GM12878 (cell line): ENCODE measurements at regions not wholly inside any gene's neighbourhood (a gene's known extent, or its start where the extent isn't known, plus 50 kb on each side); places are given as distances from the start of the nearest gene placed in this dataset.
"Not testable (repeated sequence)": the region's sequence is repeated elsewhere in the genome, so short reads cannot be mapped to it uniquely, and the experiment has no call there.

Experiments used
- ATAC-seq: fragments of 200-7000 bp; cut with Tn5 transposase; 3 replicates; pipeline ENCODE4 v1.9.1; 2020; ENCODE audit warnings: mild to moderate bottlenecking, moderate library complexity
- BruUV-seq: library from RNA; stranded (reverse); fragments of 400-500 nt; replicated peaks from 2 replicates; lab custom pipeline; 2021; lab: Mats Ljungman, UMichigan
- CTCF ChIA-PET: fragments of 300-600 bp; sonication (Branson Sonifier 250); formaldehyde crosslinking; extraction: SDS; loops from one replicate; lab custom pipeline; 2021; ENCODE audit warnings: inconsistent platforms; lab: Yijun Ruan, JAX
- POLR2A ChIA-PET: fragments of 350-600 bp; formaldehyde crosslinking; extraction: SDS; loops from one replicate; lab custom pipeline; 2021; ENCODE audit warnings: inconsistent platforms; lab: Charles Lee
- RAD21 ChIA-PET: fragments of 300-600 bp; sonication (Branson Sonifier 250); formaldehyde crosslinking; loops from one replicate; lab custom pipeline; 2023; ENCODE audit warnings: antibody characterized with exemption; ENCODE audit not compliant: unreplicated experiment; lab: Charles Lee
- SMC1A ChIA-PET: fragments of 300-600 bp; sonication (Branson Sonifier 250); formaldehyde crosslinking; loops from one replicate; lab custom pipeline; 2023; ENCODE audit not compliant: unreplicated experiment, uncharacterized antibody; lab: Charles Lee
- DNase-seq: peaks from one replicate; pipeline ENCODE4 v3.0.0-alpha.2; 2011; ENCODE audit warnings: low read depth, low spot score
- FAIRE-seq: peaks from 3 replicates; lab custom pipeline; 2011; peaks lifted over from hg19 to GRCh38; lab: Jason Lieb, UNC
- H2AFZ ChIP-seq: 2 replicates; pipeline ENCODE4 v1.6.0; 2011; ENCODE audit warnings: low read depth, low read length, control low read depth; ENCODE audit not compliant: control insufficient read depth
- H3K27ac ChIP-seq: 2 replicates; pipeline ENCODE4 v1.5.1; 2011; ENCODE audit warnings: control low read depth; ENCODE audit not compliant: control insufficient read depth, insufficient read depth
- H3K27me3 ChIP-seq, 2 experiments: replicated peaks in 1 of 2; 2 replicates each; pipeline versions ENCODE4 v1.6.0 to v1.6.1; 2011; ENCODE audit warnings: low read length in 1 of 2; ENCODE audit not compliant: control insufficient read depth in 2 of 2, insufficient read depth in 2 of 2
- H3K36me3 ChIP-seq, 2 experiments: 2 replicates each; pipeline ENCODE4 v1.5.1; 2011; ENCODE audit warnings: low read length in 1 of 2; ENCODE audit not compliant: control insufficient read depth in 2 of 2, insufficient read depth in 2 of 2
- H3K4me1 ChIP-seq: 2 replicates; pipeline ENCODE4 v1.6.1; 2011; ENCODE audit warnings: mild to moderate bottlenecking, low read length, moderate library complexity, mixed read lengths; ENCODE audit not compliant: control insufficient read depth, insufficient read depth
- H3K4me2 ChIP-seq: 2 replicates; pipeline ENCODE4 v1.6.0; 2011; ENCODE audit warnings: control low read depth; ENCODE audit not compliant: control insufficient read depth, insufficient read depth
- H3K4me3 ChIP-seq: fragments of 200-600 bp; sonication (generic); 2 replicates; pipeline ENCODE4 v1.5.1; 2016
- H3K79me2 ChIP-seq: 2 replicates; pipeline ENCODE4 v1.6.0; 2011; ENCODE audit warnings: low read length; ENCODE audit not compliant: control insufficient read depth, insufficient read depth
- H3K9ac ChIP-seq: 2 replicates; pipeline ENCODE4 v1.8.0; 2011; ENCODE audit warnings: low read length, control low read depth, mixed read lengths; ENCODE audit not compliant: control insufficient read depth, insufficient read depth
- H3K9me3 ChIP-seq: replicated peaks from 3 replicates; pipeline ENCODE4 v1.5.1; 2011; ENCODE audit warnings: mild to moderate bottlenecking, low read length; ENCODE audit not compliant: control insufficient read depth, insufficient read depth
- H4K20me1 ChIP-seq: 2 replicates; pipeline ENCODE4 v1.6.0; 2011; ENCODE audit not compliant: control insufficient read depth, insufficient read depth
- WGBS: methylation state at CpG from one replicate; pipeline ENCODE4 v1.1.6; 2016; ENCODE audit warnings: low lambda C conversion rate; ENCODE audit not compliant: insufficient replicate concordance, insufficient coverage; ENCODE audit errors: missing lambda C conversion rate; 5-methylcytosine and 5-hydroxymethylcytosine counted together
- in situ Hi-C: fragments of 300-500 bp; cut with MboI; formaldehyde crosslinking; loops from 9 replicates; pipeline ENCODE4 v1.14.3; 2018; ENCODE audit warnings: mixed read lengths
- intact Hi-C: fragments of 100-400 bp; cut with micrococcal nuclease; formaldehyde crosslinking; loops from one replicate; pipeline ENCODE4 v1.14.2; 2022; ENCODE audit not compliant: unreplicated experiment

DNA sequence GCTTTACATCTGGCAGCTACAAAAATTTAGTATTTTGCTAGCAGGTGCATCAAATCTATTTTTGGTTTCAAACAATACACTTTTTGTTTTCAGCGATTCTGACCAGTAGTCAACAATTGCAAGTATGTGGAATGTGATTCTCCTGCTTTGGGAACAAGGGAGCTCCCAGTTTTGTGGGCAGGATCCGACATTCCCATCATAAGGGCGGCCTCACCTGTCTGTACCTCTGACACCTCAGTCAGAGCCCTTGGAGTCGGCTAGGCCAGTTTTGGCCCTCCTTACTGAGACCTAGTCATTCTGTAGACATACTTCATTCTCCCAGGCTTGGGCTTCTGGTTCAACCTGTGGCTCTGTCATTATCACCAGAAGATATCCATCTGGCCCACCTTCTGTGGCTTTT lies 269.0 kb upstream of the PLGLB2 start:
- H3K79me2 ChIP-seq, POLR2A ChIA-PET, ATAC-seq, CTCF ChIA-PET, SMC1A ChIA-PET, H3K36me3 ChIP-seq, H3K9ac ChIP-seq, BruUV-seq, H3K9me3 ChIP-seq, H3K4me3 ChIP-seq, H3K27me3 ChIP-seq, H2AFZ ChIP-seq, intact Hi-C loops, H3K4me1 ChIP-seq, DNase-seq, FAIRE-seq, H4K20me1 ChIP-seq, H3K27ac ChIP-seq, H3K4me2 ChIP-seq, RAD21 ChIA-PET: not testable (repeated sequence)
- in situ Hi-C loops = loop anchor here (25.0 kb wide), 1 partner anchor 533 kb away; the partner anchor contains the start of gene RNU2-63P
- 76% methylated on average over 3 of the region's 4 CpGs for WGBS

DNA sequence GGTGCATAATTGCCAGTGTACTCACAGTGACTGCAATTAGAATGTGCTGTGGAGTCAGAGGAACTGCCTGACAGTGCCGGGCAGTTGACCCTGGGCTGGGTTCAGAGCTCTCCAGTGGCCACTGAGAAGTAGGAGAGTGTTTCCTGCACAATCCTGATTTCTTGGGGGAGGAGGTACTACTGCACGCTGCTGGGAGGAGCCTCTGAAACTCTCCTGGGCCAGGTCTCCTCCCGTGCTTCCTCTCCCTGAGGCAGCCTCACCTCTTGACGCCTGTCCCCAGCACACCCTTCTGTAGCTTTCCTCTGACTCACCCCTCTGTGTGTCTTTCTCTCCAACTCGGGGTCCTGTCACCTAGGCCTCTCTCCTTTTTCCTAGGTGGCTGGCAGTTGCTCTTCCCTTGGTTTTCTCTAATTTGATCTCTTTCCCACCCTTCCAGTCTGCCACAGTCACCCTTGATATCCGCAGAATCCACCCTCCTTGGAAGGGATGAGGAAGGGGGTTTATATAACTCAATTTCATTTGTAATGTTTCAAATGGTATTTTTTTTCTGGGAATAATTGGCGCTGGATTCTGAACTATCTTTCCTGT lies 264.7 kb upstream of the PLGLB2 start:
- H3K4me1 ChIP-seq, intact Hi-C loops, POLR2A ChIA-PET, H3K79me2 ChIP-seq, RAD21 ChIA-PET, H3K27ac ChIP-seq, H3K9ac ChIP-seq, SMC1A ChIA-PET, H3K36me3 ChIP-seq, H4K20me1 ChIP-seq, H2AFZ ChIP-seq, H3K4me3 ChIP-seq, FAIRE-seq, CTCF ChIA-PET, DNase-seq, H3K27me3 ChIP-seq, ATAC-seq, H3K9me3 ChIP-seq, H3K4me2 ChIP-seq, BruUV-seq: not testable (repeated sequence)
- in situ Hi-C loops = loop anchor here (25.0 kb wide), 1 partner anchor 529 kb away; the partner anchor contains the start of gene RNU2-63P
- WGBS = 59% methylated on average over 6 of the region's 7 CpGs

DNA sequence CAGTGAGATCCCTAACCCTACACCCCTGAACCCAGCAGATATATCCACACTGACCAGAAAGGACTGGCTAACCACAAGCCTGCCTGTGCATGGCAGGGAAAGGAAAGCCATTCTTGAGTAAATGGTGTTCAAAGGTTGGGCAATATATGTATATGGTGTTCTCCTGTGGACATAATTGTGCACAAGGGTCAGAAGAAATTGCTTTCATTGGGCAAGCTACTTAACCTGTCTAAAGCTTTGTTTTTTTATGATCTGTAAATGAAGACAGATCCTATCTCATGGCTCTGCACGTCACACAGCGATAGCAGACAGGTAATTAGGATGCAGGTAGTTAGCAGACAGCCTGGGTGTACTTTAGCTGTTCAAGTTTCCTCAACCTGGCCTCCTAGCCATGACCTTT lies 263.5 kb upstream of the PLGLB2 start:
- WGBS = 95% methylated on average over 2 of the region's 2 CpGs

DNA sequence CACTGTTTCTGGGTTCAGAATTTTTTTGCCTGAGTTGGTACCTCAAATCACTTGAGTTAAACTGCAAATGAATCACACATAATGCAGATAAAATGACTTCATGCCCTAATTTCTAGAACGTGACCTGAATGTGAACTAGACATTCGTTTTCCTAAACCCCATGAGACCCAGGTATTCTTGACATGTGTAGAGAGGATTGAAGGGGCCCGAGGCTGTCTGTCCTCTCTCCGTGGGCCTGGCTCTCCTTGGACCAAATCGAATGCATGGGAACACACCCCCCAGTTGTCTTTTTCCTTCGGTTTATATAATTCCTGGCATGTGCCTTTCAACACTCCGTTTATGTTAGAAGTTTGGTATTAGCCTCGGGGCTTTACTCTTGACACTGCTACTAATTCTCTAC lies 262.4 kb upstream of the PLGLB2 start:
- intact Hi-C loops, H3K27me3 ChIP-seq, POLR2A ChIA-PET, CTCF ChIA-PET, BruUV-seq, H3K36me3 ChIP-seq, H3K79me2 ChIP-seq, SMC1A ChIA-PET, H3K4me1 ChIP-seq, RAD21 ChIA-PET, H3K4me3 ChIP-seq, H2AFZ ChIP-seq, ATAC-seq, H3K9me3 ChIP-seq, H3K27ac ChIP-seq, DNase-seq, H4K20me1 ChIP-seq, FAIRE-seq, H3K9ac ChIP-seq: not testable (repeated sequence)
- H3K4me2 ChIP-seq = 0 out of 2 replicates have a peak overlapping the region, but pooled peaks have one; percentile 9
- WGBS = 14% methylated on average over 6 of the region's 8 CpGs
- in situ Hi-C loops = loop anchor here (25.0 kb wide), 1 partner anchor 527 kb away; the partner anchor contains the start of gene RNU2-63P

More for the DNA sequence above, 263.5 kb upstream of the PLGLB2 start:
- H3K9ac ChIP-seq, H3K4me3 ChIP-seq, BruUV-seq, CTCF ChIA-PET, H4K20me1 ChIP-seq, H3K4me2 ChIP-seq, H2AFZ ChIP-seq, H3K36me3 ChIP-seq, H3K4me1 ChIP-seq, H3K9me3 ChIP-seq, DNase-seq, H3K27me3 ChIP-seq, RAD21 ChIA-PET, ATAC-seq, FAIRE-seq, intact Hi-C loops, H3K79me2 ChIP-seq, SMC1A ChIA-PET, POLR2A ChIA-PET, H3K27ac ChIP-seq: not testable (repeated sequence)
- in situ Hi-C loops = loop anchor here (25.0 kb wide), 1 partner anchor 528 kb away; the partner anchor contains the start of gene RNU2-63P
